ENCODE measurements at regions not wholly inside any gene's neighbourhood (a gene's known extent, or its start where the extent isn't known, plus 50 kb on each side); places are given as distances from the start of the nearest gene placed in this dataset.
A peak's percentile ranks its signal among the peaks of the same experiment; 100 is the strongest.

DNA sequence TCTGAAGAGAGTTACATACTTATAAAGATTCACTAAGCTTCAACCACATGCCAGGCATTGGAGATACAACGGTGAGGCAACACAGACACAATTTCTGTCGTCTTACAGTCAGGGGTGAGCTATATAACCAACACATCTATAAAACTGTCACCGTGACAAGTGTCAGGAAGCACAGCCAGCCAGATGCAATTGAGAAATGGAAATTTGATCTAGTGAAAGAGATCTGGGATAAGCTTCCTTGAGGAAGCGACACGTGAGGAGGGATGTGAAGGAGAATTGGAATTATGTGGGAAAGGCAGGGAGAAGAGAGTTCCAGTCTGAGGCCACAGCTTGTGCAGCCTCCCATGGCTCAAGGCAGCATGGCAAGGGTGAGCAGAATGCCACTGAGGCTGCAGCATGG is 50.9 kb upstream of the ZNF354B start:
- intact Hi-C loops (cut with micrococcal nuclease): no loop called here
- no peak for DNase-seq
- no peak for ATAC-seq

GRCh38 chr5:178801021-178801420 is 58.7 kb upstream of the ZNF354B start:
- DNase-seq: no peak
- intact Hi-C loops (cut with micrococcal nuclease): no loop called here
- no peak for ATAC-seq

DNA sequence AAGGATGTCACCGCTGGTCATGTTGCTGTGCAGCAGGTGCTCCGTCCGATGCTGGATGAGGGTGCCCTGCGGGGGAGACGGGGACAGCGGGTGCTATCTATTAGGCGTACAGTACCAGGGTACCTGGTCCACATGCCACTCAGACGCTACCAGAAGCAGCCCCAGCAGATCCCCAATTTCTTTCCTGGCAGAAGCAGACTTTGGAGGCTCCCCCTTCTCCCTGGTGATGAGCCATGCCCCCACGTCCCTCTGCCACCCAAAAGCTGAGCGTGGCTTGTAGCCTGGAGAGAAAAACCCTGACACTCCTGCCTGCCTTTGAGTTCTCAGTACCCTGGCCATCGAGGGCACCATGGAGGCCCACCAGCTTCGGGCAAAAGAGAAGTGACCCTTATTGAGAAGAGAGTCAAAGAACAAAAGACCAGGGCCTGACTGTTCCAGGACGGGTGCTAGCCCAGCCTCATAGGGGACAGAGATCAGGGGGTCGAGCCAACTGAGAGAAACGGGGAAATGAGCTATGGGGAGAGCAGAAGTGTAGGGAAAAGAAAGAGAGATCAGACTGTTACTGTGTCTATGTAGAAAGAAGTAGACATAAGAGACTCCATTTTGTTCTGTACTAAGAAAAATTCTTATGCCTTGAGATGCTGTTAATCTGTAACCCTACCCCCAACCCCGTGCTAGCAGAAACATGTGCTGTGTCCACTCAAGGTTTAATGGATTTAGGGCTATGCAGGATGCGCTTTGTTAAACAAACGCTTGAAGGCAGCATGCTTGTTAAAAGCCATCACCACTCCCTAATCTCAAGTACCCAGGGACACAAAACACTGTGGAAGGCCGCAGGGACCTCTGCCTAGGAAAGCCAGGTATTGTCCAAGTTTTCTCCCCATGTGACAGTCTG is 62.0 kb upstream of the ZNF354B start:
- intact Hi-C loops (cut with micrococcal nuclease): no loop called here
- DNase-seq: no peak
- no peak for ATAC-seq

- DNase-seq (no peak), ATAC-seq (no peak)
- intact Hi-C loops (cut with micrococcal nuclease): no loop called here
Observed at GRCh38 chr5:178797101-178797521, 62.6 kb upstream of the ZNF354B start.

- no peak for DNase-seq
- no peak for ATAC-seq
- intact Hi-C loops (cut with micrococcal nuclease): no loop called here
Observed at GRCh38 chr5:178796165-178796945, 63.4 kb upstream of the ZNF354B start.

- intact Hi-C loops (cut with micrococcal nuclease): no loop called here
- DNase-seq: no peak
- no peak for ATAC-seq
Observed at GRCh38 chr5:178794433-178794832, 64.0 kb upstream of the ZNF354A start.

GRCh38 chr5:178793696-178794095 is 63.2 kb upstream of the ZNF354A start:
- DNase-seq (no peak), ATAC-seq (no peak)
- intact Hi-C loops (cut with micrococcal nuclease): no loop called here

DNA sequence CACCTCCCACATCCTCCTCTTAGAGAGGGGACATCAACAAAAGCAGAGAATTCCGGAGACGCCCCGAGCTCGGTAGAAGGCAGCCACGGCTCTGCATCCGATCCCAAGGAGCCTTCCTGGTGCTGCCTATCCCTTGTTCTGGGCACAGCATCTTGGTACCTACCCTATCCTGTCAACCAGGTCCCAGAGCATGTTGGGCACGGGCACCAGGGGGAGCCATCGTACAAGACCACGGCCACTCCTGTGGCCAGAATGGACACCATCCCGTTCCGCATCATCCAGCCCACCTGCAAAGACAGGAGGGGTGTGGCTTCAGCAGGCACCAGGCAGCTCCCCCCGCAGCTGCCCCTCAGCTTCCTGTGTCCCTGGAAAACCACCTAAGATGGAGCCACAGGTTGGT is 62.7 kb upstream of the ZNF354A start:
- intact Hi-C loops (cut with micrococcal nuclease): no loop called here
- ATAC-seq (no peak), DNase-seq (peak; percentile 44)

DNA sequence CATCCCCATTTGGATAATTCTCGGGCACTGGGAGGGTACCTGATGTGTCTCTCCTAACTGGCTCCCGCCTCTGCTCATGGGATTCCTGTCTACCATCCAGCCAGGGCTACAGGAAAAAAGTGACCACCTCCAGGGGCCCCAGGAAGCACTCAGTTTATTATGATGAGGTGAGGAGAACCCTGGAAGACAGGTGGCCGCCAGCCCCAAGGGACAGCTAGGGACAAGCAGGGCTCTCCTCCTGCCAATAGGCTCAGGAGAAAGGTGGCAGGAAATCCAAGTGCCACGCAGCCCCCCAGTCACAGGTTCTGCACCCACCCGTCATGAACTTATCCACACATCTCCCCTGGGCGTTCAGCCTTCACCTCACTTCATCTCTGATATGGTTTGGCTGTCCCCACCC is 61.5 kb upstream of the ZNF354A start:
- intact Hi-C loops (cut with micrococcal nuclease): no loop called here
- DNase-seq: no peak
- ATAC-seq: no peak

GRCh38 chr5:178790371-178790770 is 59.9 kb upstream of the ZNF354A start:
- intact Hi-C loops (cut with micrococcal nuclease): no loop called here
- no peak for ATAC-seq
- DNase-seq: no peak

DNA sequence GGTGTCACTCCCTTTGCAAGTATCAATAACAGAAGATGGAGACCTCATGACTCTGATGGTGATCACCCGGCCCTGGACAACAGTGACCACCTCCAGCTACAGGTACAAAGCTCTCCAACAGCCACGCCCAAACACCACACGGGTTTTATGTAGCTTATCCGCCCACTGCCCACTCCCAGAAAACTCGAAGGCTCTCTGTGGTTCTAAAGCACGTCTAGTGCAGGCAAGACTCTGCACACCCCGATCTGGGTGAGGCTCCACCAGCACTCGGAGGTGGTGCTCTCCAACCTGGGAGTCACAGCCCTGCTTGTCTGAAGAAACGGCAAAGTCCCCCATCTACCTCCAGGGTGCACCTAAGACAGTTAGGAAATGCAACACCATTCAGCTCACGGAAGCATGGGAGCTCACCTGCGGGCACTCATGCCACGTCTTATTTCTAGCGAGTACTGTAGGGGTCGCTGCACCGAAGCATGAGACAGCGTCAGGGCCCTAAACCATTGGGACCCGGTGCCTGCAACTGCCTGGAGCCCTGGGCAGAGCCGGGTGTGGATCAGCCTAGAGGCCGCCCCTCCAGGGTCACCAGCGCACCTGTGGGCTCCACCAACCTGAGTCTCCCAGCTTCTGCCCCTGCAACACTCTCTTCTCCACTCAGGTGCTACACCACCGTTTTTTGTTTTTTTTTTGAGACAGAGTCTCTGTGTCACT is 58.1 kb upstream of the ZNF354A start:
- ATAC-seq: no peak
- intact Hi-C loops (cut with micrococcal nuclease): no loop called here
- DNase-seq: no peak

- no peak for DNase-seq
- ATAC-seq: no peak
- intact Hi-C loops (cut with micrococcal nuclease): no loop called here
Observed at GRCh38 chr5:178787889-178788288, 57.4 kb upstream of the ZNF354A start.

DNA sequence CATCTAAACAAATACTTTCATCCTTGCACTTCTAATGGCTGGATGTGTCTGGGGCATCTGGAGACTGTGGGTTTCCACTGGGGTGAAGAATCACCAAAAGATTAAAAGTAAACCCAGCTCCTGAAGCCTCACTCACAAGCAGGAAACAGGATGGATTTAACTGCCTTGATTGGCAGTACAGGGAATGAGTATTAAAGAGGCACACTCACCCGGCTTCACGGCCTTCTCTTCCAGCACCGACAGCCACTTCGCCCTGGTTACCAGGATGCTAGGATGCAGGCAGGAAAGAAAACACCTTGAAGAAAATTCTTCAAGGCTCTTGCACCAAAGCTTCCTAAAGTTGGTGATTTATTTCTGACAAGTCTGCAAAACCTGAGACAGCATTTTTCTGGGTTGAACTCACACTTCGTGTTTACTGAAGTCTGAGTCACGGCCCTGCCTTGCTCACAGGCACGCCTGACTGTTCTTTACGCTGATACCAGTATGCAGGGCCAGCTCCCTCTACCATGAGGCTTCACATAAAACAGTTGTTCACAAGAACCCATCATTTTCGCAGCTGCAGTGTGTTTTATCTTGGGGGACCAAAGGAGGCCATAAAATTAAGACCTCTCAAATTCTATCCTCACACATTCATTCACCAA is 56.5 kb upstream of the ZNF354A start:
- ATAC-seq (no peak), DNase-seq (no peak)
- intact Hi-C loops (cut with micrococcal nuclease): no loop called here

DNA sequence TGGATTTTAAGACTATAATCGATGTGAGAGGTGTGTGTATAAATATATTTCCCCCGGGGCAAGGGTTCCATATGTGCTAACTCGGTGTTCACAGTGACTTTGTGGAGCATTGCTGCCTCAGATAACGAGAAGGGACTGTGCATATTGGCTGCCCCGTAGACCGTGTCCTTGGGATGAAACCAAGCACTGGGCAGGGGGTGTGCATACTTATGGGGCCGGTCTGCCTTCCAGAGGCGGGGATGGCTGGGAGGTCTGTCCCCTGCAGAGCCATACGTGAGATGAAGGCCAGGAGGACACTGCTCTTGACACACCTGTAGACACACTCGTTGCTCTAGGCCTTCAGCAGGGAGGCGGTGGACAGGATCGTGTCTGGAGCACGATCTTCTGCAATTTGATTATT is 56.0 kb upstream of the ZNF354A start:
- DNase-seq (no peak), ATAC-seq (no peak)
- intact Hi-C loops (cut with micrococcal nuclease): no loop called here

DNA sequence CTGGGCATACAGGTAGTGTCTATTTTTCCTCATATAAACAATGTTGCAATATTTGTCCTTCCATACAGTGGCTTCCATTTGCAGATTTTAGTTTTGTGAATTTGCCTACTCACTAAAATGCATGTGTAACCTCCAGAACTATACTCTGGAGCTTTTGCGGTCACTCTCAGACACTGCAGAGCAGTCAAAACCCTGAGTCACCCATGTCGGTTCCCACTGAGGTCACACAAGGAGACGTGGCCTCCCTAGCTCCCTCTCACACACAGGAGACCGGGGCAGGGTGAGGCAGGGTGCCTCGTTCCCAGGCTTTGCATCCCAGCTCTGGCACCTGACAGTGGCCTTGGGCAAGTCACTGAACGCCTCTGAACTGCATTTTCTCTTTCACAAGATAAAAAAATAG is 55.5 kb upstream of the ZNF354A start:
- intact Hi-C loops (cut with micrococcal nuclease): no loop called here
- ATAC-seq (no peak), DNase-seq (no peak)

DNA sequence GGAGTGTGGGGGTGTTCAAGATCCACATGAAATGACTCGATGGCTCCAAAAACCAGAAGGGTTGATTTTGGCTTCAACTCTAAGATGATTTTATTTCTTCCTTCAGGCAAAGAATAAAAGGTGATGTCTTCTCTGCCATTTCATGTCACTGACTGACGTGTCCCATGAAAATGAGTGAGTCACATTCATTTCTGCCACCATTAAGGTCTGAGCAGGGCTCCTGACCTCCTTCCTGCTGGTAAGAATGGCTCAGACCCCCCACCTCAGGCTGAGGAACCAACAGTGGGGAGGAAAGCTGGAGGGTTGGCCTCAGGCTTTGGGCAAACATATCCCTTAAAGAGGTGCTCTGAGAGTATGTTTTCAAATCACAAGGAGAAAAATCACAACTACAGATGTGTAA is 53.9 kb upstream of the ZNF354A start:
- ATAC-seq (no peak), DNase-seq (no peak)
- intact Hi-C loops (cut with micrococcal nuclease): no loop called here

GRCh38 chr5:178781936-178782335 is 51.5 kb upstream of the ZNF354A start:
- no peak for DNase-seq
- intact Hi-C loops (cut with micrococcal nuclease): no loop called here
- no peak for ATAC-seq

GRCh38 chr5:178780581-178781498 is 50.4 kb upstream of the ZNF354A start:
- DNase-seq (no peak), ATAC-seq (no peak)
- intact Hi-C loops (cut with micrococcal nuclease): no loop called here
